SK-N-SH (cell line): ENCODE measurements at regions not wholly inside any gene's neighbourhood (a gene's known extent, or its start where the extent isn't known, plus 50 kb on each side); places are given as distances from the start of the nearest gene placed in this dataset.
A peak's percentile ranks its signal among the peaks of the same experiment; 100 is the strongest.

ENCODE experiments used
- CTCF ChIA-PET: fragments of 300-600, 350-600 bp; formaldehyde crosslinking; extraction: SDS; loops from one replicate; lab custom pipeline; 2021; lab: Yijun Ruan, JAX
- POLR2A ChIA-PET: fragments of 350-600 bp; sonication (Branson Sonifier 250); formaldehyde crosslinking; extraction: SDS; loops from one replicate; lab custom pipeline; 2020; ENCODE audit warnings: antibody characterized with exemption, inconsistent platforms; lab: Yijun Ruan, JAX
- DNase-seq: peaks from one replicate; pipeline ENCODE4 v3.0.0; 2012
- H2AFZ ChIP-seq: fragments of 200-600 bp; sonication (generic); 2 replicates; pipeline ENCODE4 v1.8.1; 2016; ENCODE audit warnings: antibody characterized with exemption, mild to moderate bottlenecking, low read depth
- H3F3A ChIP-seq: fragments of 200-600 bp; sonication (generic); replicated peaks from 2 replicates; pipeline ENCODE3; 2016; ENCODE audit warnings: antibody characterized with exemption, mild to moderate bottlenecking; ENCODE audit not compliant: insufficient read depth
- H3K27ac ChIP-seq, 2 experiments: fragments of 200-500 bp in 1 of 2; fragments of 200-600 bp in 1 of 2; sonication (Bioruptor generic) in 1 of 2; sonication (generic), shearing (Covaris generic) in 1 of 2; 2 replicates each; pipeline versions ENCODE4 v1.5.1 to v1.6.1; 2014 to 2016; ENCODE audit warnings: low read depth in 2 of 2, inconsistent platforms in 1 of 2, low read length in 1 of 2, mild to moderate bottlenecking in 1 of 2, mixed read lengths in 1 of 2
- H3K27me3 ChIP-seq: fragments of 200-600 bp; sonication (generic), shearing (Covaris generic); 2 replicates; pipeline ENCODE4 v1.6.1; 2016; ENCODE audit warnings: mixed run types; ENCODE audit not compliant: insufficient read depth
- H3K36me3 ChIP-seq, 2 experiments: fragments of 200-500 bp in 1 of 2; fragments of 200-600 bp in 1 of 2; sonication (Bioruptor generic) in 1 of 2; sonication (generic) in 1 of 2; replicated peaks in 1 of 2; 2 replicates each; pipeline versions ENCODE3 to v1.5.1; 2014 to 2016; ENCODE audit warnings: low read length in 1 of 2, mild to moderate bottlenecking in 1 of 2; ENCODE audit not compliant: insufficient read depth in 2 of 2, control insufficient read depth in 1 of 2
- H3K4me1 ChIP-seq, 2 experiments: fragments of 200-500 bp in 1 of 2; fragments of 200-600 bp in 1 of 2; sonication (Bioruptor generic) in 1 of 2; sonication (generic), shearing (Covaris generic) in 1 of 2; 2 replicates each; pipeline versions ENCODE4 v1.5.1 to v1.6.1; 2014 to 2016; ENCODE audit warnings: low read depth in 1 of 2, low read length in 1 of 2, mixed run types in 1 of 2; ENCODE audit not compliant: insufficient read depth in 2 of 2, control insufficient read depth in 1 of 2
- H3K4me2 ChIP-seq: fragments of 200-600 bp; sonication (generic), shearing (Covaris generic); 2 replicates; pipeline ENCODE4 v1.6.1; 2017; ENCODE audit warnings: mixed run types
- H3K4me3 ChIP-seq, 2 experiments: fragments of 200-500 bp in 1 of 2; fragments of 200-600 bp in 1 of 2; sonication (Bioruptor generic) in 1 of 2; sonication (generic), shearing (Covaris generic) in 1 of 2; 2 replicates each; pipeline versions ENCODE4 v1.5.1 to v1.8.1; 2014 to 2016; ENCODE audit warnings: low read depth in 2 of 2, inconsistent platforms in 1 of 2, low read length in 1 of 2, mild to moderate bottlenecking in 1 of 2, mixed read lengths in 1 of 2, moderate library complexity in 1 of 2
- H3K79me2 ChIP-seq: fragments of 200-600 bp; sonication (generic); 2 replicates; pipeline ENCODE4 v1.8.1; 2017; ENCODE audit warnings: mild to moderate bottlenecking; ENCODE audit not compliant: insufficient read depth
- H3K9ac ChIP-seq: fragments of 200-600 bp; sonication (generic); 2 replicates; pipeline ENCODE4 v1.6.1; 2017; ENCODE audit warnings: mixed run types
- H3K9me2 ChIP-seq: fragments of 200-600 bp; sonication (generic); 2 replicates; pipeline ENCODE4 v1.6.1; 2017; ENCODE audit warnings: mixed run types
- H3K9me3 ChIP-seq: fragments of 200-600 bp; sonication (generic); 2 replicates; pipeline ENCODE4 v1.6.1; 2017; ENCODE audit warnings: mixed run types, mild to moderate bottlenecking, moderate library complexity
- H4K20me1 ChIP-seq: fragments of 200-600 bp; sonication (generic); 2 replicates; pipeline ENCODE4 v1.6.1; 2017; ENCODE audit warnings: mild to moderate bottlenecking, mixed run types; ENCODE audit not compliant: insufficient read depth
- ELF1 ChIP-seq: IDR thresholded peaks from 2 replicates; pipeline ENCODE4 v1.4.0; 2012
- EP300 ChIP-seq, 2 experiments: IDR thresholded peaks; 2 replicates each; pipeline versions ENCODE4 v1.4.0 to v1.6.1; 2012; ENCODE audit warnings: borderline replicate concordance in 1 of 2, low read depth in 1 of 2, low read length in 1 of 2
- EZH2phosphoT487 ChIP-seq: fragments of 200-600 bp; sonication (generic); IDR thresholded peaks from 2 replicates; pipeline ENCODE4 v1.6.1; 2017; ENCODE audit warnings: low read depth, mixed run types, mild to moderate bottlenecking, antibody characterized with exemption, moderate library complexity, borderline replicate concordance
- FOXJ3 ChIP-seq: sonication (generic); formaldehyde crosslinking; IDR thresholded peaks from 2 replicates; pipeline ENCODE4 v1.5.1; 2020; ENCODE audit warnings: mild to moderate bottlenecking, missing genetic modification reagents
- GABPA ChIP-seq: IDR thresholded peaks from 2 replicates; pipeline ENCODE4 v1.4.0; 2012; ENCODE audit warnings: low read depth, mild to moderate bottlenecking
- JUND ChIP-seq: IDR thresholded peaks from 2 replicates; pipeline ENCODE4 v1.4.0; 2012
- MEF2A ChIP-seq: IDR thresholded peaks from 2 replicates; pipeline ENCODE4 v1.4.0; 2012; ENCODE audit warnings: low read depth, borderline replicate concordance
- NFIC ChIP-seq: IDR thresholded peaks from 2 replicates; pipeline ENCODE4 v1.4.0; 2012; ENCODE audit warnings: borderline replicate concordance
- NRF1 ChIP-seq: IDR thresholded peaks from 2 replicates; pipeline ENCODE4 v1.6.1; 2012; ENCODE audit warnings: low read depth, mild to moderate bottlenecking, low read length
- POLR2AphosphoS5 ChIP-seq: IDR thresholded peaks from 2 replicates; pipeline ENCODE4 v1.6.1; 2012; ENCODE audit warnings: low read depth, low read length
- RAD21 ChIP-seq: IDR thresholded peaks from 2 replicates; pipeline ENCODE4 v1.6.1; 2012; ENCODE audit warnings: mild to moderate bottlenecking, low read length
- RXRA ChIP-seq: IDR thresholded peaks from 2 replicates; pipeline ENCODE4 v1.4.0; 2012; ENCODE audit warnings: low read depth, mild to moderate bottlenecking, borderline replicate concordance
- SIN3A ChIP-seq: IDR thresholded peaks from 2 replicates; pipeline ENCODE4 v1.6.1; 2012; ENCODE audit warnings: low read depth, mild to moderate bottlenecking, low read length, moderate library complexity, borderline replicate concordance
- SMC3 ChIP-seq: IDR thresholded peaks from 2 replicates; pipeline ENCODE4 v1.6.1; 2012; ENCODE audit warnings: low read depth, low read length, improper control_type of control experiment
- TEAD4 ChIP-seq: IDR thresholded peaks from 2 replicates; pipeline ENCODE4 v1.4.0; 2012; ENCODE audit warnings: mild to moderate bottlenecking, borderline replicate concordance; ENCODE audit not compliant: insufficient read depth
- YY1 ChIP-seq: IDR thresholded peaks from 2 replicates; pipeline ENCODE4 v1.4.0; 2012; ENCODE audit warnings: low read depth, mild to moderate bottlenecking
- WGBS: methylation state at CpG from one replicate; pipeline ENCODE4 v1.1.6; 2017; ENCODE audit warnings: low lambda C conversion rate; 5-methylcytosine and 5-hydroxymethylcytosine counted together
- TF ChIP-seq, protein P1 (sequence below): IDR thresholded peaks from 2 replicates; pipeline ENCODE4 v1.4.0; 2012; ENCODE audit warnings: low read depth

DNA sequence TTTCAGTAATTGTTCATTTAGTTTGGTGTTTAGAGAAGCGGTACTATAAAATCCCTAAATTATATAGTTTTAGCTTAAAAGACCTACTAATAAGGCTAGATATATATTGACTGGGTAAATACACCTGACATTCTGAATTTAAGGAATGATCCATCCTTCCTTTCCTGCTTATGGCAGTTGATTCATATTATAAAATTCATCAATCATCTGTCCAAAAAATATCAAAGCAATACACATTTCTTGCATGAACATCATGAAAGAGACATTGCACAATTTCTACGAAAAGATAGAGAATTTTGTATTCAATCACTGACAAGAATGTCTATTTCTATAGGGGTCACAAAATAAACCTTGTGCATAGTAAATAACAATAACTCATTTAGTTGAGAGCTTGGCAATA lies 514.9 kb downstream of the SLITRK6 start:
- Histone ChIP-seq H2AFZ (no peak overlapping the region), H3K4me3 (no peak overlapping the region), H4K20me1 (no peaks in the 10 kb centered on the region), H3K79me2 (no peaks in the 10 kb centered on the region), H3K4me2 (no peak overlapping the region), H3F3A (peaks cover 8% of the 10 kb centered on the region), H3K9me3 (no peaks in the 10 kb centered on the region), H3K4me1 (peaks cover 6 to 7% of the 10 kb centered on the region in 2 experiments; a peak in 3 of 4 replicates), H3K36me3 (no peaks in the 10 kb centered on the region), H3K27me3 (no peaks in the 10 kb centered on the region), H3K9me2 (no peaks in the 10 kb centered on the region), H3K9ac (no peak overlapping the region), H3K27ac (no peak overlapping the region)
- DNase-seq, result no peak
- CTCF ChIA-PET, result no interaction called here
- POLR2A ChIA-PET, result no interaction called here
- no peak for TF ChIP-seq SMC3
- TF ChIP-seq, protein P1, sequence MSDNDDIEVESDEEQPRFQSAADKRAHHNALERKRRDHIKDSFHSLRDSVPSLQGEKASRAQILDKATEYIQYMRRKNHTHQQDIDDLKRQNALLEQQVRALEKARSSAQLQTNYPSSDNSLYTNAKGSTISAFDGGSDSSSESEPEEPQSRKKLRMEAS, result no peak
- TF ChIP-seq EP300 (IDR thresholded peaks at IDR 0.05; ENCODE audit: borderline replicate concordance in 1 of 2, low read depth in 1 of 2, low read length in 1 of 2), result no peak
- TF ChIP-seq POLR2AphosphoS5, result no peak
- TF ChIP-seq NRF1, result no peak
- TF ChIP-seq TEAD4, result no peak
- no peak for TF ChIP-seq FOXJ3 (CRISPR knock-in tag)
- no peak for TF ChIP-seq YY1
- no peak for TF ChIP-seq NFIC
- TF ChIP-seq MEF2A, result no peak
- no peak for TF ChIP-seq RXRA
- WGBS, result 86% methylated on average over 2 of the region's 2 CpGs

DNA sequence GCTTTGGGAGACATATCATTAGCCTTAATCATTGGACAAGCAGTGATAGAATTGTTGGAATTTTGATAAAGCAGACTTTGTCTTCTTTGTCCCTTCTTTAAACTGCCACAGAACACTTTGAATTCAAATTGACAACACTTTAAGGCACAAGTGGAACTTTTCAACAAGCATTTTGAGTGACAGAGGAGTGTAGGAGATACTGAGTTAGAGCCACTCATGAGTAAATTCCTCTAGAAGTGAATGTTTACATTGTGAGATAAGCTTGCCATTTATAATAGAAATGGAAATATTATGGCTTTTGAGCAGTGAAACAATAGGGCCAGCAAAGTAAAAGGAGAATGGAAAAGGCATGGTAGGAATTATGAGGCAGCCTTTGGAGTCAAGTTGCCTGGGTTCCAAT lies 515.8 kb downstream of the SLITRK6 start:
- Histone ChIP-seq H3K27ac (peak overlapping the region in 1 of 2 experiments; percentile 64; a peak in 2 of 4 replicates), H2AFZ (peak overlapping the region; percentile 26; the same call in 1 of the 2 replicates), H3K4me1 (peaks cover 10 to 12% of the 10 kb centered on the region in 2 experiments; a peak in 3 of 4 replicates), H3K79me2 (no peaks in the 10 kb centered on the region), H3F3A (peaks cover 8% of the 10 kb centered on the region), H3K4me2 (0 out of 2 replicates have a peak overlapping the region, but pooled peaks have one; percentile 11), H3K4me3 (no peak overlapping the region), H3K36me3 (no peaks in the 10 kb centered on the region), H3K9ac (no peak overlapping the region), H4K20me1 (no peaks in the 10 kb centered on the region), H3K9me3 (no peaks in the 10 kb centered on the region), H3K9me2 (no peaks in the 10 kb centered on the region), H3K27me3 (no peaks in the 10 kb centered on the region)
- no peak for DNase-seq
- CTCF ChIA-PET, result interaction anchor here (1.2 kb wide), 1 partner anchor 439 kb away, joined by 3 read pairs; no protein-coding TSS in a partner anchor
- no peak for TF ChIP-seq EZH2phosphoT487
- no peak for TF ChIP-seq GABPA
- TF ChIP-seq ELF1, result no peak
- TF ChIP-seq RAD21, result no peak
- no peak for TF ChIP-seq SIN3A
- TF ChIP-seq JUND, result no peak
- POLR2A ChIA-PET, result no interaction called here
